K562 (cell line): ENCODE measurements at regions not wholly inside any gene's neighbourhood (a gene's known extent, or its start where the extent isn't known, plus 50 kb on each side); places are given as distances from the start of the nearest gene placed in this dataset.

Experiments used
- ATAC-seq: fragments of 200-7000 bp; cut with Tn5 transposase; 3 replicates; pipeline ENCODE4 v1.9.1; 2020; ENCODE audit warnings: moderate library complexity
- BruUV-seq: library from RNA; stranded (reverse); fragments of 400-500 nt; replicated peaks from 2 replicates; lab custom pipeline; 2021; lab: Mats Ljungman, UMichigan
- CTCF ChIA-PET: fragments of 300-600 bp; formaldehyde crosslinking; extraction: SDS; loops from one replicate; lab custom pipeline; 2021; ENCODE audit warnings: low intra/inter-chr PET ratio; lab: Yijun Ruan, JAX
- POLR2A ChIA-PET: fragments of 300-600, 350-650 bp; sonication (Branson Sonifier 250); formaldehyde crosslinking; extraction: SDS; loops from one replicate; lab custom pipeline; 2021; ENCODE audit warnings: antibody characterized with exemption, inconsistent platforms; lab: Yijun Ruan, JAX
- DNase-seq, 4 experiments: peaks; one replicate each; pipeline versions ENCODE4 v3.0.0 to v3.0.0-alpha.2; 2011 to 2018; ENCODE audit warnings: low spot score in 3 of 4, mixed read lengths in 3 of 4; ENCODE audit errors: extremely low read depth in 1 of 4
- FAIRE-seq: peaks from 2 replicates; lab custom pipeline; 2011; peaks lifted over from hg19 to GRCh38; lab: Jason Lieb, UNC
- H2AFZ ChIP-seq: 2 replicates; pipeline ENCODE4 v1.6.0; 2011; ENCODE audit warnings: low read depth, low read length, control low read depth, inconsistent platforms
- H3K27ac ChIP-seq: fragments of 200-600 bp; 3 replicates; pipeline ENCODE4 v1.8.0; 2011; ENCODE audit warnings: low read depth, mild to moderate bottlenecking, control low read depth, inconsistent platforms, low read length, moderate library complexity, mixed read lengths; ENCODE audit errors: extremely low read depth
- H3K27me3 ChIP-seq, 2 experiments: fragments of 300-600 bp in 1 of 2; 2 replicates in 1 of 2; 3 replicates in 1 of 2; pipeline versions ENCODE4 v1.6.0 to v1.8.0; 2011; ENCODE audit warnings: inconsistent platforms in 2 of 2, low read length in 2 of 2, mild to moderate bottlenecking in 1 of 2, mixed read lengths in 1 of 2, moderate library complexity in 1 of 2; ENCODE audit not compliant: control insufficient read depth in 2 of 2, insufficient read depth in 2 of 2
- H3K36me3 ChIP-seq: fragments of 300-600 bp; 3 replicates; pipeline ENCODE4 v1.8.0; 2011; ENCODE audit warnings: mild to moderate bottlenecking, low read length, inconsistent platforms; ENCODE audit not compliant: control insufficient read depth, insufficient read depth
- H3K4me1 ChIP-seq, 2 experiments: fragments of 200-600 bp in 1 of 2; replicated peaks in 1 of 2; 2 replicates in 1 of 2; 3 replicates in 1 of 2; pipeline versions ENCODE4 v1.5.1 to v1.8.0; 2011; ENCODE audit warnings: inconsistent platforms in 2 of 2, low read length in 2 of 2, mild to moderate bottlenecking in 1 of 2, mixed read lengths in 1 of 2, moderate library complexity in 1 of 2; ENCODE audit not compliant: control insufficient read depth in 2 of 2, insufficient read depth in 2 of 2
- H3K4me2 ChIP-seq: 2 replicates; pipeline ENCODE4 v1.6.1; 2011; ENCODE audit warnings: low read length, control low read depth, inconsistent platforms, mixed read lengths; ENCODE audit not compliant: insufficient read depth
- H3K4me3 ChIP-seq: fragments of 200-600 bp; sonication (generic), shearing (Covaris generic); 2 replicates; pipeline ENCODE4 v1.5.1; 2016; ENCODE audit warnings: control low read depth, inconsistent platforms
- H3K79me2 ChIP-seq: fragments of 200-600 bp; 3 replicates; pipeline ENCODE4 v1.8.0; 2011; ENCODE audit warnings: low read length, inconsistent platforms; ENCODE audit not compliant: control insufficient read depth, insufficient read depth
- H3K9ac ChIP-seq, 2 experiments: 2 replicates each; pipeline versions ENCODE4 v1.6.0 to v1.6.1; 2011; ENCODE audit warnings: low read depth in 2 of 2, low read length in 2 of 2, control low read depth in 1 of 2, inconsistent platforms in 1 of 2, mild to moderate bottlenecking in 1 of 2, mixed read lengths in 1 of 2; ENCODE audit not compliant: insufficient read depth in 1 of 2
- H3K9me1 ChIP-seq: one replicate; pipeline ENCODE4 v1.6.0; 2011; ENCODE audit warnings: inconsistent platforms, mild to moderate bottlenecking, low read length, moderate library complexity; ENCODE audit not compliant: control insufficient read depth, insufficient read depth
- H3K9me3 ChIP-seq: replicated peaks from 2 replicates; pipeline ENCODE4 v1.5.1; 2011; ENCODE audit warnings: low read depth, low read length, inconsistent platforms; ENCODE audit not compliant: control insufficient read depth, insufficient read depth
- H4K20me1 ChIP-seq: replicated peaks from 2 replicates; pipeline ENCODE4 v1.6.1; 2011; ENCODE audit warnings: low read length, inconsistent platforms, mixed read lengths; ENCODE audit not compliant: control insufficient read depth, insufficient read depth
- CEBPG ChIP-seq, 3 experiments: fragments of 200-800 bp in 1 of 3; sonication (Bioruptor generic) in 1 of 3; sonication (generic) in 1 of 3; formaldehyde crosslinking in 1 of 3; IDR thresholded peaks in 2 of 3; conservative IDR thresholded peaks in 1 of 3; 2 replicates each; pipeline versions ENCODE4 v1.6.1 to v1.8.0; 2016 to 2022; ENCODE audit warnings: missing compliant biosample characterization in 2 of 3, missing genetic modification characterization in 2 of 3, mild to moderate bottlenecking in 1 of 3, missing genetic modification reagents in 1 of 3
- DMBX1 ChIP-seq: fragments of 250-450 bp; sonication (Bioruptor Pico); IDR thresholded peaks from 2 replicates; pipeline ENCODE4 v1.8.0; 2022; ENCODE audit warnings: inconsistent platforms, mild to moderate bottlenecking, moderate library complexity, borderline replicate concordance
- MAZ ChIP-seq, 2 experiments: fragments of 450-650 bp in 1 of 2; sonication (generic) in 1 of 2; formaldehyde crosslinking; IDR thresholded peaks in 1 of 2; conservative IDR thresholded peaks in 1 of 2; 2 replicates each; pipeline versions ENCODE4 v1.4.0 to v1.5.0; 2020; ENCODE audit warnings: mild to moderate bottlenecking in 1 of 2, missing genetic modification reagents in 1 of 2
- NFATC3 ChIP-seq: fragments of 450-650 bp; IDR thresholded peaks from 2 replicates; pipeline ENCODE4 v1.6.1; 2017; ENCODE audit warnings: mild to moderate bottlenecking
- RB1 ChIP-seq: fragments of 450-650 bp; IDR thresholded peaks from 2 replicates; pipeline ENCODE4 v1.6.1; 2017; ENCODE audit warnings: low read depth, mild to moderate bottlenecking
- RHOXF2B ChIP-seq: fragments of 250-450 bp; sonication (Bioruptor Pico); conservative IDR thresholded peaks from 2 replicates; pipeline ENCODE4 v1.5.1; 2021
- ZC3H8 ChIP-seq: fragments of 450-650 bp; IDR thresholded peaks from 2 replicates; pipeline ENCODE4 v1.6.1; 2017
- ZNF143 ChIP-seq: sonication (generic); formaldehyde crosslinking; IDR thresholded peaks from 2 replicates; pipeline ENCODE4 v1.9.0; 2022; ENCODE audit warnings: mild to moderate bottlenecking, missing genetic modification reagents
- WGBS: fragments of 100-300 bp; shearing (Covaris generic); methylation state at CpG from one replicate; pipeline ENCODE4 v1.1.6; 2016; ENCODE audit warnings: low coverage, mixed read lengths; ENCODE audit not compliant: insufficient coverage; ENCODE audit errors: missing lambda C conversion rate; 5-methylcytosine and 5-hydroxymethylcytosine counted together
- in situ Hi-C: fragments of 300-500 bp; cut with MboI; formaldehyde crosslinking; loops from 4 replicates; pipeline ENCODE4 v1.15.0; 2018; ENCODE audit warnings: inconsistent platforms, mixed read lengths
- intact Hi-C: fragments of 100-400 bp; cut with micrococcal nuclease; formaldehyde crosslinking; loops from 2 replicates; pipeline ENCODE4 v1.14.2; 2022
- TF ChIP-seq, protein P1 (sequence below): IDR thresholded peaks from 3 replicates; pipeline ENCODE4 v1.6.1; 2011; ENCODE audit warnings: borderline replicate concordance, mild to moderate bottlenecking, moderate library complexity; ENCODE audit not compliant: insufficient read length; ENCODE audit errors: extremely low read depth
- TF ChIP-seq, protein P2 (sequence below), 3 experiments: fragments of 200-800 bp in 1 of 3; sonication (Bioruptor generic) in 1 of 3; sonication (generic) in 1 of 3; formaldehyde crosslinking in 1 of 3; IDR thresholded peaks; 2 replicates each; pipeline versions ENCODE4 v1.6.1 to v1.8.0; 2016 to 2022; ENCODE audit warnings: mild to moderate bottlenecking in 2 of 3, missing compliant biosample characterization in 2 of 3, missing genetic modification characterization in 2 of 3, missing genetic modification reagents in 1 of 3
- TF ChIP-seq, protein P3 (sequence below): fragments of 450-650 bp; formaldehyde crosslinking; IDR thresholded peaks from 2 replicates; pipeline ENCODE4 v1.4.0; 2020; ENCODE audit warnings: mild to moderate bottlenecking, moderate library complexity

DNA sequence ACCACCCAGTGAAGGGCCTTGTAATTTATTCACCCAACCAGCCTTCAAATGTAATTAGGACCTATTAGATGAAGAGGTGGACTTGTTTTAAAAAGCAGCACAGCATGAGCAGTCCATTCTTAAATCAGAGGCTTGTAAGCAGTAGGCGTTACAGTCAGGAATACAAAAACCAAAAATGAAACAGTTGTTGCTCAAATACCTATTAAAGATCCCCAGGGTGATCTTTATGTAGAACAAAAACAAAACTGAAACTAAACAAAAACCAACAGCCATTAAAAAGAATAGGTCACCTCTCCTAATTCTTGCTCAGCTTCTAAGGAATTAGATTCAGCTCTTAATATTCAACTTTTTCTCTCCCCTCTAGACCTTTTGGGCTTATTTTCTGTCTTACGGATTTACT lies 104.9 kb upstream of the ST8SIA2 start (continued):
- TF ChIP-seq, protein P1, sequence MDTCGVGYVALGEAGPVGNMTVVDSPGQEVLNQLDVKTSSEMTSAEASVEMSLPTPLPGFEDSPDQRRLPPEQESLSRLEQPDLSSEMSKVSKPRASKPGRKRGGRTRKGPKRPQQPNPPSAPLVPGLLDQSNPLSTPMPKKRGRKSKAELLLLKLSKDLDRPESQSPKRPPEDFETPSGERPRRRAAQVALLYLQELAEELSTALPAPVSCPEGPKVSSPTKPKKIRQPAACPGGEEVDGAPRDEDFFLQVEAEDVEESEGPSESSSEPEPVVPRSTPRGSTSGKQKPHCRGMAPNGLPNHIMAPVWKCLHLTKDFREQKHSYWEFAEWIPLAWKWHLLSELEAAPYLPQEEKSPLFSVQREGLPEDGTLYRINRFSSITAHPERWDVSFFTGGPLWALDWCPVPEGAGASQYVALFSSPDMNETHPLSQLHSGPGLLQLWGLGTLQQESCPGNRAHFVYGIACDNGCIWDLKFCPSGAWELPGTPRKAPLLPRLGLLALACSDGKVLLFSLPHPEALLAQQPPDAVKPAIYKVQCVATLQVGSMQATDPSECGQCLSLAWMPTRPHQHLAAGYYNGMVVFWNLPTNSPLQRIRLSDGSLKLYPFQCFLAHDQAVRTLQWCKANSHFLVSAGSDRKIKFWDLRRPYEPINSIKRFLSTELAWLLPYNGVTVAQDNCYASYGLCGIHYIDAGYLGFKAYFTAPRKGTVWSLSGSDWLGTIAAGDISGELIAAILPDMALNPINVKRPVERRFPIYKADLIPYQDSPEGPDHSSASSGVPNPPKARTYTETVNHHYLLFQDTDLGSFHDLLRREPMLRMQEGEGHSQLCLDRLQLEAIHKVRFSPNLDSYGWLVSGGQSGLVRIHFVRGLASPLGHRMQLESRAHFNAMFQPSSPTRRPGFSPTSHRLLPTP = no peak

DNA sequence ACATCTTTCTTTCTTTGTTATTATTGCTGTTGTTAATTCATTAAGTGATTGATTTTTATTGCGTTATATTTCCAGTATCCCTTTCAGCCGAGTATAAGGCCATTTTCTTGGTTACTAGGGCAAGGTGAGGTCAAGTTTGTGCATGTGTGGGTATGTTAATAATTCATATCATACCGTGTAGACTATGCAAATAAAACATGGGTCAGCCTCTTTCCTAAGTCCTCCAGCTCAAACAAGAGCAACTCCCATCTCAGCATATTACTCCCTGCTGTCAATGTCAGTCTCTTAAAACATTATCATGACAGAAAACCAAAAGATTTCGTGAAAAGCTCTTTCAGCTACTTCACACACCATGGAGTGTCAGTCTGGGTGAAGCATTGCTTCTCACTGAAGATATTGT lies 103.9 kb upstream of the ST8SIA2 start:
- no peak overlapping the region for H3K9ac ChIP-seq
- H3K36me3 ChIP-seq = no peaks in the 10 kb centered on the region
- DNase-seq = no peak
- no peak for ATAC-seq
- no peaks in the 10 kb centered on the region for H3K4me1 ChIP-seq
- no peaks in the 10 kb centered on the region; the same call in 1 of the 2 replicates for H4K20me1 ChIP-seq
- FAIRE-seq = no peak
- 0% methylated on average over 4 of the region's 4 CpGs for WGBS
- ChIA-PET CTCF (no interaction called here), POLR2A (no interaction called here)
- no peaks in the 10 kb centered on the region for H3K9me3 ChIP-seq
- H3K79me2 ChIP-seq = no peaks in the 10 kb centered on the region
- no peak overlapping the region for H3K4me2 ChIP-seq
- no peak overlapping the region for H3K4me3 ChIP-seq
- H3K27me3 ChIP-seq = no peaks in the 10 kb centered on the region
- no peaks in the 10 kb centered on the region for H3K9me1 ChIP-seq
- H3K27ac ChIP-seq = no peak overlapping the region
- no peak overlapping the region for H2AFZ ChIP-seq
- in situ Hi-C loops = no loop called here
- no TSS peak for BruUV-seq
- intact Hi-C loops = no loop called here
- TF ChIP-seq, protein P2, sequence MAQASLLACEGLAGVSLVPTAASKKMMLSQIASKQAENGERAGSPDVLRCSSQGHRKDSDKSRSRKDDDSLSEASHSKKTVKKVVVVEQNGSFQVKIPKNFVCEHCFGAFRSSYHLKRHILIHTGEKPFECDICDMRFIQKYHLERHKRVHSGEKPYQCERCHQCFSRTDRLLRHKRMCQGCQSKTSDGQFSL (CRISPR knock-in tag; IDR thresholded peaks at IDR 0.05) = no peak
- TF ChIP-seq, protein P2 (tag; IDR thresholded peaks at IDR 0.05) = no peak
- TF ChIP-seq RHOXF2B (CRISPR knock-in tag) (no peak), ZC3H8 (no peak), ZNF143 (CRISPR knock-in tag) (no peak), CEBPG (CRISPR knock-in tag; IDR thresholded peaks at IDR 0.05) (no peak), CEBPG (tag; conservative IDR thresholded peaks at IDR 0.05 in 1 of 2, IDR thresholded peaks at IDR 0.05 in 1 of 2) (no peak), MAZ (CRISPR knock-in tag; conservative IDR thresholded peaks at IDR 0.05 in 1 of 2, IDR thresholded peaks at IDR 0.05 in 1 of 2) (no peak), NFATC3 (no peak), DMBX1 (CRISPR knock-in tag) (no peak), RB1 (no peak)
- TF ChIP-seq, protein P3, sequence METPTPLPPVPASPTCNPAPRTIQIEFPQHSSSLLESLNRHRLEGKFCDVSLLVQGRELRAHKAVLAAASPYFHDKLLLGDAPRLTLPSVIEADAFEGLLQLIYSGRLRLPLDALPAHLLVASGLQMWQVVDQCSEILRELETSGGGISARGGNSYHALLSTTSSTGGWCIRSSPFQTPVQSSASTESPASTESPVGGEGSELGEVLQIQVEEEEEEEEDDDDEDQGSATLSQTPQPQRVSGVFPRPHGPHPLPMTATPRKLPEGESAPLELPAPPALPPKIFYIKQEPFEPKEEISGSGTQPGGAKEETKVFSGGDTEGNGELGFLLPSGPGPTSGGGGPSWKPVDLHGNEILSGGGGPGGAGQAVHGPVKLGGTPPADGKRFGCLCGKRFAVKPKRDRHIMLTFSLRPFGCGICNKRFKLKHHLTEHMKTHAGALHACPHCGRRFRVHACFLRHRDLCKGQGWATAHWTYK = no peak
